HG03354 (cell line): ENCODE measurements at regions not wholly inside any gene's neighbourhood (a gene's known extent, or its start where the extent isn't known, plus 50 kb on each side); places are given as distances from the start of the nearest gene placed in this dataset.

Source experiments
- ATAC-seq: cut with Tn5 transposase; IDR thresholded peaks from one replicate; pipeline ENCODE4 v1.9.1; 2021; ENCODE audit warnings: mild to moderate bottlenecking; ENCODE audit not compliant: unreplicated experiment, poor library complexity, severe bottlenecking

DNA sequence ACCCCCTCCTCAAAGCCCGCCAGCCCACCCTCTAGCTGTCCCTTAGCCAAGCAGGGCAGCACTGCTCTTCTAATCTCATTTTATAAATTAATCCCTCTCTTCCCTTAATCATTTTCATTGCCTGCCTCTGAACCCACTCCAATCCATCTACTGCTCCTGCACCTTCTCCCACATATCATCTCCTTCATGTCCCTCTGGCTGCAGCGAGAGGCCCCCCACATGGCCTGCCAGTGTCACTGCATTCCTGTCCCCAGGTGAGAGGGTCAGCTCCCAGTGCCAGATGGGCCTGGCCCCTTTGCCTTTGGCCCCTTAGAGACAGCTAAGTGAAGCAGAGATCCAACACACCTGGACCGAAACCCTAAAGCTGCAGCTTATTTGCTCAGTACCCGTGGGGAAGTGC is 79.4 kb downstream of the PJA1 start:
- ATAC-seq, result no peak

DNA sequence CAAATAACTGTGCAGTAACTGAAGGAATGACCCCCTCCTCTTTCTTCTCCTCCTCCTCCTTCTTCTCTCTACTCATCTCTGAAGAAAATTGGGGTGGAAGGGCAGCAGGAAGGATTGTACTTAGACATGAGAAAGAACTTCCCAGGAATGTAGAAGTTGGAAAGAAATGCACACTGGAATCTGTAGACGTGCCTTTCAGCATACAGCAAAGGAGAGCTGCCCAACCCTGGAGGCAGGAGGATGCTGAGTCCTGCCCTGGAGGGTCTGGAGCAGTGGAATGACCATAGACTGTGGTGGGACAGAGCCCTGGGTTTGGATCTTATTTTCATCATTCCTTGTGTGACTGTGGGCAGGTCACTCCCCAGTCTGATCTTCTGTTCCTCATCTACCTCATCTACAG is 80.1 kb downstream of the PJA1 start:
- no peak for ATAC-seq

DNA sequence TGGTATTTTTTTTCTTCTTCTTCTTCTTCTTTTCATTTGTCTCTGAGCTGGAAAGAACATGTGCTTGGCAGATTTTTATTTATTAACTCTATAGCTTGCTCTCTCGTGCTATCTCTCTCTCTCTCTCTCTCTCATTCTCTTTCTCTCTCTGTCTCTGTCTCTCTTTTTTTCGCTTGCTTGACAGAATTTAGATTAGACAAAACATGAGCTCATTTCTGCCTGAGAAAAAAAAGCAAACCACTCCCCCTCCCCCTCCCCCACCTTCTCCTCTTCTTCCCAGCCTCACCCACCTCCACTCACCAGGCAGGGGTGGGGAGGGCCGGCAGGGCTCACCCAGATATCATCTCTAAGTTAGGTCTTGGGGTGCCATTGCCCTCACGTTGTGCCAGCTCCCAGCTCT is 81.5 kb downstream of the PJA1 start:
- ATAC-seq, result no peak

DNA sequence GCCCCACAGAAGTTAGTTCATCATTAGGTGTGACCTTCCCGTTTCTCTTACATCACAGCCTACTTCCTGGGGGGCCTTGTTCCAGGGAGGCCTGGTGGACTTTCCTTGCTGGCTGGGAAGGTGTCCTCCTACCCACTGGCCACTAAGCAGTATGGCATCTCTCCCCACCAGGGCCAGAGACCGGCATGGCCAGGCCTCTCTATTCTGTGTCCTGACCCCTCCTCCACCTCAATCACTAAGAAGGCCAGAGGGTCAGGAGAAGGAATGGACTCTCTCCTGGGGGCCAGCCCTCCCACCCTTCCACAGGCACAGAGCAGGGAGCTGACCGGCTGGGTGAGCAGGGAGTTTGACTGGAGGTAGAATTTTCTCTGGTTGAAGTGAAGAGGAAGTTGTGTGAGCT is 81.9 kb downstream of the PJA1 start:
- no peak for ATAC-seq

DNA sequence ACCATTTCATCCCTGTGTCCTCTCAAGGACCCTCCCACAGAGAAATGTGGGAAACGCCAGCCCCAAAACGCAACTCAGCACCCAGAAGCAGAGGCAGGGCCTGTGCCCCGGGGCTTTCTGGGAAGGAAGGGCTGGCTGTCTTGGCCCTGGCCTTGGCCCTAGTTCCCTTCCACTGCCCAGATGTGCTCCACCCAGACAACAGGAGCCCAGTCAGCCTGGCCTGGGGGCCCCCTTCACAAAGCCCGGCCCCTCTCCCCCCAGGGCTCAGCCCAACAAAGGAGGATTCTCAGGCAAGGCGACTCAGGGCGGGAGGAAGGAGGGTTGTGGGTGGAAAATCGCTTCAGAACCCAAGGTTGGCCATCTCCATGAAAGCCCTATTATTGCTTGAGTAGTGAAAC is 82.5 kb downstream of the PJA1 start:
- ATAC-seq, result no peak

DNA sequence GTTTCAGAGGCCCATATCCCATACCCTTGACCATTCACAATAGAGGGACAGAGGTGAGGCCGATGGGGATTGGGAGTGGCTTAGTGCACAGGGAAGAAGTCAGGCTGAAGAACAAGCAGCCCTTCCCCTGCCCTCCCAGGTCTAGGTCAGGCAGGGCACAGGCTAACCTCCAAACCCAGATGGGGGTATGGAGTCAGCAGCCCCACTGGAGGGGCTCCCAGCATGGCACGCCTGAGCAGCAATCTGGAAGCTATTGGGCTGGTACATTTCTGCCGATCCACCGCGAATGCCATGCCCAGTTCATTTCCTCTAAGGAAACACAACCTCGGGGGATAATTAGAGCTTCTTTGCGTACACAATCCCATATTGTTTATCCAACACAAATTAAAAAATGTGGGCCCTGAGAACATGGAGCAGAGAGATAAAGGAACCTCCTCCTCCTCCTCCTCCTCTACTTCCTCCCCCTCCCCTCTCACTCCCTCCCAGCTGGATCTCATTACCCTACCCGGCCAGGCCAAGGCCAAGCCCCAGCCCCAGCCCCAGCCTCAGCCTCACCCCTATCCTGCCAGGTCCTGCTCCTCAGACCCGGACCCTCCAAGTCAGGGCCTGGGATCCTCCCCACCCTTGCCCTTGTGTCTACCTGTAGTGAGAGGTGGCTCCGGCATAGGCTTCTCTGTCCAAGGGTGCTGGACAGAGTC is 83.0 kb downstream of the PJA1 start:
- no peak for ATAC-seq

DNA sequence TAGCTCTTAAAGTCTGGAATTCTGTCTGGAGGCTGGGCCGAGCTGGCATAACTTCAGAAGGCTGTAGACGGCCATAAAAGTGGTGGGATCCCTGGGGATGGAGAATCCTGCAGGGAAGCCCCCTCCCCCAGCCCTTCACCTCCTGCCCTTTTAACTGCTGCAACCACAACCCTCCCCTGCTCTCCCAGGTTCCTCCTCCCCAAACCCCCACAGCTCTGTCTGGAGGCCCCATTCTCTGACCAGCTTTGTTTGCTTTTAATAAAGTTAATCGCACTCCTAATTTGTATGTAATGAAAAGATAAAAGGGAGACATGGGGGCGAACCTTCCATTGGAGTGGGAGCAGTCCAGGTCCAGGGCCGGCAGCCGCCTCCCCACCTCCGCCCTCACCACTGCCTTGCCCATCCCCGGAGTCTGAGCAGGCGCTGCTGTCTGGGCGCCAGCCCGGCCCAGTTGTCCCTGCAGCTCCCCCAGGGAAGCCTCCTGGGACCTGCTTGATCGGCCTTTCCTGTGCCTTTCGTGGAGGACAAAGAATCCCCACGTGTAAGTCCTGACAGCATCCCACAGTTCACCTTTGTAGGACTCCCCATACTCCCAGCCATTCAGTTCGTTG is 84.3 kb downstream of the PJA1 start:
- ATAC-seq, result no peak

DNA sequence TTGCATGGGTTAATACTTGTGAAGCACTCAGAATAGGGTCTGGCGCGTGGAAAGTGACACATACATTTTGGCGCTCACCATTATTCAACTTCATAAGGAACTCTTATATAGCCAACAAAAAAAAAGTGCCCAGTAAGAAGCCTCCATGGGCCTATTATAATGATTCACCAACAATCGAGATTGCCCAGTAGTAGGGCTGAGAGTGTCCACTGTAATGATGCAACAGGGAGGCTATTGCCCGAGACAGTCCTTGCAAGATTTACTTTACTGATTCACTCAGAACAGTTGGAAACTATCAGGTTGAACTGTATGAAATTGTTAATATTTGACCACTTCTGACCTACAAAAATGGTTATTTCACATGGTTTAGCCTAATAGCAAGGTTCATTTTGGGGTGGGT is 86.0 kb downstream of the PJA1 start:
- ATAC-seq, result no peak

DNA sequence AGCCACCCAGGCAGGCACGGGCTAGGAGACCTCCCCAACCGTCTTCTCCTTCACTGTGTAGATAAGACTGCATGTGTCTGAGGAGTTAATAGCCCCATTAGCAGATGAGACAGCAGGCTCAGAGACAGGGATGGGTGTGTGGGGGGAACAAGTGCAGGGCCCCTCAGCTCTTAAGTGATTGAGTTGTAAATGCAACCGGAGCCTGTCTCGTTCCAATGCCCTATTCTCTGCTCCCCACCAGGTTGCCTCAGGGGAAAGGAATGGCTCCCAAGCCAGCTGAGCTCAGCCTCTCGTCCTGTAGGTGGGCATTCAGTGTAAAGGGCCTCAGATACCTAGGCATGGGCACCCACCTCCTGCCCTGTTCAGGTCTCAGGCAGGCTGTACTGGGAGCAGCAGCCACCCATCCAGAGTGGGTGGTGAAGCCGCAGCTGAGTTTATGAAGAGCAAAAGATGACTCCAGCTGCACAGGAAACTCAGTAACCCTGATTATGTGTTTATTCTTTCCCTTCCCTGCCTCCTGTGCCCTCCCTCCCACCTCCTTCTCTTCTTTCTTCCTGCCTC is 87.3 kb downstream of the PJA1 start:
- ATAC-seq, result no peak

DNA sequence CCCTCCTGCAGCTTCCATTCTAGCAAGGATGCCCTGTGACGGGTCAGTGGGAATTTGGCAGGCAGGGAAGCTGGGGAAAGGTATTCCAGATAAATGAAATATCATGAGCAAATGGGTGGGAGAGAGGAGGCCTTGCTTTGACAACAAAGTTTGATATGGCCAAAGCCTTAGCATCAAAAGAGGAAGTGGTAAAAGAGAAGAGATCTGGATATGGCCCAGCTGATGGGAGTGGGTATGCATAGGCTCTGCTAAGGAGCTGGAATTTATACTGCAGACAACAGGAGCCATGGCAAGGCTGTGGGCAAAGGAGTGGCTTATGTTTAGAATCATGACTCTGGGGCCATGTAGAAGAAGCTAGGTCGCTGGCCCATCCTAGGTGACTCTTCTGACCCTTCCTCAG is 89.2 kb downstream of the PJA1 start:
- ATAC-seq, result no peak

DNA sequence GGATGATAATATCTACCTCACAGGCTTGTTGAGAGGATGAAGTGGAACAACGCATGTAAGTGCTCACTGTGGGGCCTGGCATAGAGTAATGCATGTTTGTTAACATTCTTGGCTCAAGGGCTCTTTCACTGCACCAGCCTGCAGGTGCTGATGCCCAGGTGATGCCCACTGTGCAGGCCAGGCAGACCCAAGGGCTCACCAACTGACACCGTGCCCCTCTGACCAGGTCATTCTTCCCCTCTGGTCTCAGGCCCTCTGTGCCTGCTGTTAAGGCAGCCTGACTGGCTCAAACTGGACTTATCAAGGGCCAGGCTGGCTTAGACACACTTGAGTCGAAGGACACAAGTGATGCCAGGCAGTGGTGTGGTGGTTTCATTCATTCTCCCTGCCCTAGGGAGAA is 90.5 kb downstream of the PJA1 start:
- no peak for ATAC-seq

DNA sequence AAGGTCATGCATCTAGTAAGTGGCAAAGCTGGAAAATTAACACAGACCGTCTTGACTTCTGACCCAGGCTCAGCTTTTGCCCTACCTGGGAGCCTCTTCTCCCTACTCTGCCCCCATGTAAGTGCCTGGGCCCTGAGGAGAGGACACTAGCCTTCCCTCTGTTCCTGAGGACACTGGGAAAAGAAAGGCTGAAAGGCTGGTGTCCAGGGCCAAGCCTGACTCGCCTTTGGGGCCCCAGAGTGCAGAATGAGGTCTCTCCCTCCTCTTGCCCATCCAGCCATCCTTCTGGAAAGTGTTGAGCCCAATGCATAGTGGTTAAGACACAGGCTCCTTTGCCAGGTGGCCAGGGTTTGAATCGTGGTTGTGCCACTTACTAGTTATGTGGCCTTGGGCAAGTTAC is 91.5 kb downstream of the PJA1 start:
- ATAC-seq, result no peak

DNA sequence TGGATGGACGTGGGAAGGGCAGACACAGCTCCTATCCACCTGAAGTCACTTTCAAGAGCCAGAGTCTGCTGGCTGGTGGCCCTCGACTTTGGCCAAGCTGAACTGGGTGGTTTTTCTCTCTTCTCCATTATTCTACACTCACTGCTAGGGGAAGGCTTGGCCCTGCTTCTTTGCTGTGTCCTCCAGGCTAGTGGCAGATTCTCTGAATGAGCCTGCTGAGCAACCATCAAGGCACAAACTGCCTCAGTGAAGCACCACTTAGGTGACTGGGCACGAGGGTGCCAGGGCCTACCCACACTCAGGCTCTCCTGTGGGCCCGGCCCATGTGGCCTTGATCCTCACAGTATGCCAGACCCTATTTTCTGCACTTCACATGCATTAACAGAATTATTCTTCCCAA is 92.0 kb downstream of the PJA1 start:
- no peak for ATAC-seq

DNA sequence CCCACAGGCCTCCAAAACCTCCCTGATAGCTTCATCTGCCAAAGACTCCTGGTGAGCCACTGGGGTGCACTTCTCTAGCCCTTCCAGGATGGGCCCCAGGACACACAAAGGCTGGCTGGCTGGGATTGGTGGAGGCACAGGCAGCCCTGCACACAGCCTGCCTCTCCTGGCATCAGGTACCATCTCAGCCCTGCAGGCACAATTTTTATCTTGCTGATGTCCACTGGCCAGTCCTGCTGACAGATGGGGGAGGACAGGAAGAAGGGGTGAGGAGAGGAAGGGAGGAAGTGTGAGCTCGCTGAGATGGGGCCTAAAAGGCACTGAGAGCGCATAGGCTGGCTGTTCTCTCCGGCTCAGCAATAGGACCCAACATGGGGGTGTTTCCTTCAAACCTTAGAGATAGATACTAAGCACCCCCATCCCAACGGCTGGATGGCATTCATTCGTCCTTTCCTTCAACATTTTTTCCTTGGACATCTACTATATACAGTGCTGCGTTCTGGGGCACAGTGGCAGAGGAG is 92.7 kb downstream of the PJA1 start:
- no peak for ATAC-seq

DNA sequence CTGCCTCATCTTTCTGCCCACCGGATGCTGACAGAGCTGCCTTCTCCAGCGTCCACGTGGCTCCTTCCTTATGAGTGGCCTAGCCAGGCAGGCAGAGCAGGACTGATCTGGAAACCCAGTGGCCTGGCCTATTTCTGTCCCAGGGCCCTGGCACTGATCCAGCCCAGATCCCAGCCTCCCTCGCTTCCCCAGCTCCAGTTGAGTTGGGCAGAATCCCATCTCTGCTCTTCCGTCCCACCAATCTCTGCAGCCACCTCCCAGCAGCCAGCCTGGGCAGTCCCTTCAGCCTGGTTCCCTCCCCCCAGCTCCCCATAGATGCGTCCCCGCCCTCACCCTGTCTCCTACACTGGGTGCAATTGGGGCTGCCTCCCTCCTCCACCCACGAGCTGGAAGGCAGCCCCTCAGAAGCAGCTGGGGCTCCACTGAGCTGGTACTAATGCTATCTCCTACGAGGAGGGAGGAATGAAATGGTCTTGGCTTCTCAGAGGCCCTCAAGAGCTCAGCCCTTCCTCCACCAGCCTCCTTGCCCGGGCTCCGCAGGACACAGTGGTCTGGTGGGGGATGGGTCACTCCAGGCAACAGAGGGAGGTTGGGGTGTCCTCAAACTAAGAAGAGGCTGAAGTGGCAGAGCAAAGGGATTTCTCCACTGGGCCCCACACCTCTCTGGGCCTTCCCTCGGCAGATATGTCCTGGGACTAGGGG is 94.2 kb downstream of the PJA1 start:
- no peak for ATAC-seq

DNA sequence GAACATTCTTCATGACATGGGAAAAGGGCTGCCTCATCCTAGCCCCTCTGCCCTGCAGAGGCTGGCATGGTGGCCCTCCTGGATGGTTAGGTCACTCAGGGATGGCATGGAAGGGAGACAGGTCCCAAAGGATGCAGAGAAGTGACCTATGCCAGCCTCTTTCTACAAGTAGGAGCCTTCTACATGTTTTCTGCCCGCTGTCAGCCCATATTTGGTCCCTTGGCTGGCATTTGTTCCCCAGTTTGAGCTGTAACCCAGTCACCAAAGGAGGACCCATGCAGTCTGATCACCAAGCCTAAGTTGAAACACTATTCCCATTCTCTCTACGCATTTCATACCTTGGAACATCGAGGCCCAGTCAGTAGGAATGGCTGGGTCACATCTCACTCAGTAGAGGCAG is 95.4 kb downstream of the PJA1 start:
- ATAC-seq, result no peak

DNA sequence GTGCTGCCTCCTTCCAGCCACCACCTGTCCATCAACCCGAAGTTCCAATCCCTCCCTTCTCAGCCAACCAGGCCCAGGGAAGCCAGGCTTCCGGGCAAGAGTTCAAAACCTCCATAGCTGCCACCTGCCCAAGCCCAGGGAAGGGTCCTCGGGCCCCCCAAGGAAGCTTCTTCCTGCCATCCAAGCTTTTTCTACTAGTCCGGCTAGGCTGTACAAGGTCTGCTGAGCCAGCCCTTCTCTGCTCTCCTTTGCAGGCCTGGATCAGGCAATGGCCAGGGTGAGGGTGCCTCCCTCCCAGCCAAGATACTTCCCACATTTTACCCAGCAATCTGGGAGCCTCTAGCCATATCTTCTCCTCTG is 96.2 kb downstream of the PJA1 start:
- ATAC-seq, result no peak

DNA sequence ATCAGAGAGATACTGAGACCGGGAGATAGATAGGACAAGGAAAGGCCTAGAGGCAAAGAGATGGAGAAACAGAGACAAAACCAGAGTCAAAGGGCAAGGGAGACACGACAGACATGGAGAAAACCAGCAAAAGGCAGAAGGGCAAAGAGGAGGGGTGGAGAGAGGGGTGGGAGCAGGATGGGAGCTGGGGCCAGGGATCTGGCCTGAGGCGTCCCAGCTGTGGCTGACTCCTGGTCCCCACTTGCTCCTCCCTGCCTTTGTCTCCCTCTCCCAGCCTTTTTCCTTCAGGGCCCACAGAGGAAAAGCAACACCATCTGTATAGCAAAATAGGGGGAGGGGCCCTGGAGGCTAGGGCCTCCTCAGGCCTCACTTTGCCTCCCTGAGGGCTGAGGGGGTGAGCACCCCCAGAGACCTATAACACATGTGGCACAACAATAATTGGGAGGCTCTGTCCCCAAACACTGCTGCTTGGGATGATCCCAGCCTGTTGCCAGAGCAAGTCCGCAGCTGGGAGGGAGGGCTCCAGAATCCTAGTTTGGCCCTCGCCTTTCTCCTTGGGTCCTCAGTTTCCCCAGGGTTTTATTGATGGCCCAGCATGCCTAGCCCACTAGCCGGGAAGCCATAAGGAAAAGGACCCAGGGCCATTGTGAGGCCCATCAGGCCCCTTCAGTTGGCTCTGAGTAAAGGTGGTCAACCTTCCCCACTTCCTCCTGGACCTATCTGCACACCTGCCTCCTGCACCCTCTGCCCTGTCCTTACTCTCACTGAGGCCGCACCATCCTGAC is 96.8 kb downstream of the PJA1 start:
- no peak for ATAC-seq

DNA sequence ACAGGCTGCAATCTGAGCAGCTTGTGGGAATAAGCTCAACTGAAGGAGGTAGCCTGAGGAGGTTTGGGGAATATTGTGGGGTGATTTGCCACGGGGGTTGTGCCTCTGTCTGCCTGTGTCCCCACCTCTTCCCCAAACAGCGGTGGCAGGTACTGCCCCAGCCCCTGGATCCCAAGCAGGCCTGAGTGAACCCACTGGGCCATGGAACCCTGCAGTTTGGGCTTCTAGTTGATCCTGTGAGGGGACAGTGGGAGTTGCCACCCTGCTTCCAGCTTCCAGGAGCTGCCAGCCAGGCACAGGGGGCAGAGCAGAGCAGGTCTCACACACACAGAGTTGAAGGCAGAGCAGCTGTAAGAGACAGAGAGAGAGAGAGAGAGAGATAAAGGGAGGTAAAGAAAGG is 97.4 kb downstream of the PJA1 start:
- ATAC-seq, result no peak

DNA sequence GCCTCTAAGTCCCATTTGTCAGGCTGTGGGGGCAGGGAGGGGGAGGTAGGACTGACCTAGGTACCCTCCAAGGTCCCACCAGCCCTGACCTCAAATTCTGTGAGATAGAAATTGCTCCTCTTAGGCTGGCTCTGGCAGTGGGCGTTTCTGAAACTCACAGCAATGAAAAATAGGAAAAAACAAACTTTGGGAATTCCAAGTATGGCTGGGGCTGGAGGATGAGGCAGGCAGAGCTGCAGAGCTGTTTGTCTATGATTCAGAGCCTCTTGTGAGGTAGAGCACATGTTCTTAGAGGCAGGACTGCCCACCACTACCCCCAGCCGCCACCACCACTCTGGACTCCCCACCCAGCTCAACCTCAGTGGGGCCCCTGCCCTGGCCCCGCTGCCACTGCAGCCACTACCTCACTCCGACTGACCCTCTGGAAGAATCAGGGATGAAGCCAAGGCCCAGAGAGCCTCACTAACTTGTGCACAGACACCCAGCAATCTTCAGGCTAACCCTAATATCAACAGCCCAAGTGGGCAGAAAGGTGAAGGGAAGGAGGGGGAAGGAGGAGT is 98.2 kb downstream of the PJA1 start:
- no peak for ATAC-seq
